ENCODE measurements at regions not wholly inside any gene's neighbourhood (a gene's known extent, or its start where the extent isn't known, plus 50 kb on each side); places are given as distances from the start of the nearest gene placed in this dataset.

DNA sequence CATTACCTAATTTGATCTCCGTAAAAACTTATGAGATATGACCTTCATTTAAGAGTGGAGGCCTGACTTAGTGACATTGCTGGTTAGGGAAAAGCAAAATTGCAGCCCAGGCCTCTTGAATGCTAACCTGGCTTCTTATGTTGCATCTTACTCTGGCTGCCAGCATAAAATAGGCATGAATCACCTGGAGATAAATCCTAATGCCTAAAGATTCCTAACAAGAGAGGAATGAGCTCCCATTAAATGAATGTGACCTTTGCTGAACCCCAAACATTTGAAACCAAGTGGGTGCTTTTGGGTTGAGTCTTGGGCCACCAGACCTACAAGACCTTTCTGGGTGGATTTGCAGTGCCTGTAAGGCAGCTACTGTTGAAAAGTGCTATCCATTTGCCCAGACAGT is 1145.6 kb upstream of the TENM4 start:
- H3K4me3 ChIP-seq (replicated peaks in 1 of 3; ENCODE audit: insufficient read depth in 1 of 3, low read depth in 1 of 3, low read length in 3 of 3): no peak overlapping the region
- intact Hi-C loops (cut with micrococcal nuclease): no loop called here
- H3K9me1 ChIP-seq (replicated peaks; ENCODE audit: control insufficient read depth, extremely low read depth, insufficient read depth, low read length): no peaks in the 10 kb centered on the region
- H3K27ac ChIP-seq (ENCODE audit: insufficient read depth, low read depth, low read length): no peak overlapping the region
- no peaks in the 10 kb centered on the region for H3K27me3 ChIP-seq (ENCODE audit: control insufficient read depth in 2 of 2, insufficient read depth in 2 of 2, low read length in 2 of 2)
- no peaks in the 10 kb centered on the region for H3K9me3 ChIP-seq (replicated peaks; ENCODE audit: control insufficient read depth, insufficient read depth, low read length)
- ChIA-PET CTCF (no interaction called here), POLR2A (no interaction called here)
- H2AFZ ChIP-seq (ENCODE audit: low read depth, low read length): no peak overlapping the region
- no peaks in the 10 kb centered on the region for H4K20me1 ChIP-seq (replicated peaks; ENCODE audit: control insufficient read depth, extremely low read depth, insufficient read depth, low read length)
- H3K4me2 ChIP-seq (ENCODE audit: insufficient read depth, low read length): no peak overlapping the region
- DNase-seq (ENCODE audit: low read depth, low spot score) (no peak), FAIRE-seq (no peak)
- BruUV-seq (replicated peaks): no TSS peak
- H3K4me1 ChIP-seq (ENCODE audit: control insufficient read depth, extremely low read depth, insufficient read depth, low read length): no peaks in the 10 kb centered on the region
- H3K36me3 ChIP-seq (ENCODE audit: control insufficient read depth in 2 of 2, extremely low read depth in 1 of 2, insufficient read depth in 2 of 2, low read length in 2 of 2): no peaks in the 10 kb centered on the region
- no peaks in the 10 kb centered on the region for H3K79me2 ChIP-seq (ENCODE audit: control insufficient read depth, insufficient read depth, low read length)
- TF ChIP-seq MYC (IDR thresholded peaks at IDR 0.05; ENCODE audit: low read depth, low read length) (no peak), FOS (IDR thresholded peaks at IDR 0.05; ENCODE audit: borderline replicate concordance, insufficient read depth, low read length) (no peak), GATA2 (IDR thresholded peaks at IDR 0.05; ENCODE audit: insufficient read depth, insufficient read length, low read depth, low read length) (no peak), POLR2A (IDR thresholded peaks at IDR 0.05; ENCODE audit: low read depth, low read length) (no peak), JUN (IDR thresholded peaks at IDR 0.05; ENCODE audit: borderline replicate concordance, insufficient read depth, insufficient read length, low read depth) (no peak), POLR2AphosphoS5 (IDR thresholded peaks at IDR 0.05; ENCODE audit: insufficient read depth, low read depth, low read length) (no peak), EZH2 (IDR thresholded peaks at IDR 0.05; ENCODE audit: borderline replicate concordance, low read depth, low read length, severe bottlenecking) (no peak)
- TF ChIP-seq, protein P1, sequence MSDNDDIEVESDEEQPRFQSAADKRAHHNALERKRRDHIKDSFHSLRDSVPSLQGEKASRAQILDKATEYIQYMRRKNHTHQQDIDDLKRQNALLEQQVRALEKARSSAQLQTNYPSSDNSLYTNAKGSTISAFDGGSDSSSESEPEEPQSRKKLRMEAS (IDR thresholded peaks at IDR 0.05; ENCODE audit: insufficient read depth, insufficient read length): no peak
- TF ChIP-seq, protein P2, sequence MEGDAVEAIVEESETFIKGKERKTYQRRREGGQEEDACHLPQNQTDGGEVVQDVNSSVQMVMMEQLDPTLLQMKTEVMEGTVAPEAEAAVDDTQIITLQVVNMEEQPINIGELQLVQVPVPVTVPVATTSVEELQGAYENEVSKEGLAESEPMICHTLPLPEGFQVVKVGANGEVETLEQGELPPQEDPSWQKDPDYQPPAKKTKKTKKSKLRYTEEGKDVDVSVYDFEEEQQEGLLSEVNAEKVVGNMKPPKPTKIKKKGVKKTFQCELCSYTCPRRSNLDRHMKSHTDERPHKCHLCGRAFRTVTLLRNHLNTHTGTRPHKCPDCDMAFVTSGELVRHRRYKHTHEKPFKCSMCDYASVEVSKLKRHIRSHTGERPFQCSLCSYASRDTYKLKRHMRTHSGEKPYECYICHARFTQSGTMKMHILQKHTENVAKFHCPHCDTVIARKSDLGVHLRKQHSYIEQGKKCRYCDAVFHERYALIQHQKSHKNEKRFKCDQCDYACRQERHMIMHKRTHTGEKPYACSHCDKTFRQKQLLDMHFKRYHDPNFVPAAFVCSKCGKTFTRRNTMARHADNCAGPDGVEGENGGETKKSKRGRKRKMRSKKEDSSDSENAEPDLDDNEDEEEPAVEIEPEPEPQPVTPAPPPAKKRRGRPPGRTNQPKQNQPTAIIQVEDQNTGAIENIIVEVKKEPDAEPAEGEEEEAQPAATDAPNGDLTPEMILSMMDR (IDR thresholded peaks at IDR 0.05; ENCODE audit: extremely low read depth in 1 of 2, insufficient read depth in 1 of 2, low read depth in 1 of 2, low read length in 2 of 2): no peak
- no peak overlapping the region for H3K9ac ChIP-seq (replicated peaks; ENCODE audit: extremely low read depth, insufficient read depth, low read length)
- dilution Hi-C loops (cut with MboI; ENCODE audit: extremely low pct_ligation_motif_present, low sequenced_read_pairs): no loop called here
